PC-3 (cell line): ENCODE measurements at regions not wholly inside any gene's neighbourhood (a gene's known extent, or its start where the extent isn't known, plus 50 kb on each side); places are given as distances from the start of the nearest gene placed in this dataset.

ENCODE experiments used
- ATAC-seq: fragments of 200-7000 bp; cut with Tn5 transposase; 2 replicates; pipeline ENCODE4 v1.9.1; 2020; ENCODE audit warnings: mild to moderate bottlenecking, moderate library complexity
- BruUV-seq: library from RNA; stranded (reverse); fragments of 400-500 nt; replicated peaks from 2 replicates; lab custom pipeline; 2021; lab: Mats Ljungman, UMichigan
- CTCF ChIA-PET: fragments of 300-600 bp; sonication (Branson Sonifier 250); formaldehyde crosslinking; loops from one replicate; lab custom pipeline; 2022; ENCODE audit warnings: antibody characterized with exemption; lab: Charles Lee
- POLR2A ChIA-PET: fragments of 300-600 bp; sonication (Branson Sonifier 250); formaldehyde crosslinking; loops from one replicate; lab custom pipeline; 2022; ENCODE audit warnings: antibody characterized with exemption; ENCODE audit not compliant: unreplicated experiment; lab: Charles Lee
- DNase-seq: peaks from one replicate; pipeline ENCODE4 v3.0.0-alpha.2; 2015
- H2AFZ ChIP-seq: fragments of 300-600 bp; sonication (generic); 2 replicates; pipeline ENCODE4 v1.6.0; 2016; ENCODE audit warnings: antibody characterized with exemption, low read length
- H3F3A ChIP-seq: fragments of 300-600 bp; sonication (generic); one replicate; pipeline ENCODE4 v1.6.0; 2017; ENCODE audit warnings: antibody characterized with exemption, low read length, control low read depth, mild to moderate bottlenecking; ENCODE audit not compliant: unreplicated experiment
- H3K27ac ChIP-seq: fragments of 300-600 bp; sonication (generic); 2 replicates; pipeline ENCODE4 v1.5.1; 2016; ENCODE audit warnings: mild to moderate bottlenecking, low read length
- H3K27me3 ChIP-seq: fragments of 300-600 bp; sonication (generic); 2 replicates; pipeline ENCODE4 v1.6.1; 2016; ENCODE audit warnings: low read length, mixed read lengths
- H3K36me3 ChIP-seq: fragments of 300-600 bp; sonication (generic); 2 replicates; pipeline ENCODE4 v1.6.1; 2016; ENCODE audit warnings: low read depth, mixed run types, low read length, mixed read lengths
- H3K4me1 ChIP-seq: fragments of 300-600 bp; sonication (generic); 2 replicates; pipeline ENCODE4 v1.5.1; 2016; ENCODE audit warnings: low read length; ENCODE audit not compliant: insufficient read depth
- H3K4me2 ChIP-seq: fragments of 300-600 bp; sonication (generic); 2 replicates; pipeline ENCODE4 v1.6.0; 2016; ENCODE audit warnings: low read length
- H3K4me3 ChIP-seq: fragments of 300-600 bp; sonication (generic); 2 replicates; pipeline ENCODE4 v1.5.1; 2016; ENCODE audit warnings: mild to moderate bottlenecking, low read length, mixed read lengths
- H3K79me2 ChIP-seq: fragments of 300-600 bp; sonication (generic); 2 replicates; pipeline ENCODE4 v1.6.1; 2017; ENCODE audit warnings: low read length, mixed read lengths
- H3K9ac ChIP-seq: fragments of 300-600 bp; sonication (generic); 2 replicates; pipeline ENCODE4 v1.6.0; 2016; ENCODE audit warnings: mild to moderate bottlenecking, low read length
- H3K9me2 ChIP-seq: fragments of 300-600 bp; sonication (generic); replicated peaks from 2 replicates; pipeline ENCODE4 v1.6.1; 2016; ENCODE audit warnings: mixed run types, low read length, mixed read lengths
- H3K9me3 ChIP-seq: fragments of 300-600 bp; sonication (generic); 2 replicates; pipeline ENCODE4 v1.6.1; 2016; ENCODE audit warnings: low read length, mixed read lengths
- H4K20me1 ChIP-seq: fragments of 300-600 bp; sonication (generic); 2 replicates; pipeline ENCODE4 v1.6.1; 2016; ENCODE audit warnings: low read length, mixed read lengths
- CTCF ChIP-seq: fragments of 300-600 bp; sonication (generic); conservative IDR thresholded peaks from 2 replicates; pipeline ENCODE4 v1.5.1; 2017; ENCODE audit warnings: antibody characterized with exemption, low read depth, mild to moderate bottlenecking, low read length
- EZH2 ChIP-seq: fragments of 300-600 bp; sonication (generic); IDR thresholded peaks from one replicate; pipeline ENCODE4 v1.6.1; 2017; ENCODE audit warnings: antibody characterized with exemption, mild to moderate bottlenecking, low read length; ENCODE audit not compliant: unreplicated experiment
- EZH2phosphoT487 ChIP-seq: fragments of 300-600 bp; sonication (generic); IDR thresholded peaks from 2 replicates; pipeline ENCODE4 v1.6.1; 2018; ENCODE audit warnings: mild to moderate bottlenecking, antibody characterized with exemption, low read length, borderline replicate concordance
- intact Hi-C: fragments of 100-400 bp; cut with micrococcal nuclease; formaldehyde crosslinking; loops from 2 replicates; pipeline ENCODE4 v1.9.0; 2023

- no peaks in the 10 kb centered on the region for H3K27me3 ChIP-seq
- H3F3A ChIP-seq, result no peaks in the 10 kb centered on the region
- no peaks in the 10 kb centered on the region for H3K9me2 ChIP-seq
- no peaks in the 10 kb centered on the region for H4K20me1 ChIP-seq
- TF ChIP-seq EZH2 (no peak), CTCF (no peak), EZH2phosphoT487 (no peak)
- CTCF ChIA-PET, result no interaction called here
- no peak overlapping the region for H3K4me2 ChIP-seq
- no peaks in the 10 kb centered on the region for H3K36me3 ChIP-seq
- no TSS peak for BruUV-seq
- no peak overlapping the region for H3K4me3 ChIP-seq
- intact Hi-C loops, result no loop called here
- no peak for DNase-seq
- POLR2A ChIA-PET, result no interaction called here
- no peak overlapping the region for H2AFZ ChIP-seq
- no peak overlapping the region for H3K9ac ChIP-seq
- no peak overlapping the region for H3K27ac ChIP-seq
- no peaks in the 10 kb centered on the region for H3K79me2 ChIP-seq
- H3K4me1 ChIP-seq, result no peaks in the 10 kb centered on the region
- H3K9me3 ChIP-seq, result peaks cover 7% of the 10 kb centered on the region; the same call in 1 of the 2 replicates
- ATAC-seq, result no peak
Observed at GRCh38 chr7:118580743-118581382, 356.4 kb downstream of the ANKRD7 start.

- H4K20me1 ChIP-seq, result no peaks in the 10 kb centered on the region
- CTCF ChIA-PET, result interaction anchor here (0.7 kb wide), 1 partner anchor 252 kb away, joined by 4 read pairs; no protein-coding TSS in a partner anchor
- no peaks in the 10 kb centered on the region for H3K36me3 ChIP-seq
- POLR2A ChIA-PET, result no interaction called here
- no peaks in the 10 kb centered on the region for H3K9me2 ChIP-seq
- ATAC-seq (no peak), DNase-seq (no peak)
- intact Hi-C loops, result no loop called here
- no peak overlapping the region for H3K4me3 ChIP-seq
- no TSS peak for BruUV-seq
- H3K27ac ChIP-seq, result no peak overlapping the region
- H2AFZ ChIP-seq, result no peak overlapping the region
- no peaks in the 10 kb centered on the region for H3K4me1 ChIP-seq
- H3K79me2 ChIP-seq, result no peaks in the 10 kb centered on the region
- no peaks in the 10 kb centered on the region for H3K27me3 ChIP-seq
- H3K9me3 ChIP-seq, result peaks cover 7% of the 10 kb centered on the region; the same call in 1 of the 2 replicates
- no peaks in the 10 kb centered on the region for H3F3A ChIP-seq
- H3K9ac ChIP-seq, result no peak overlapping the region
- H3K4me2 ChIP-seq, result no peak overlapping the region
- TF ChIP-seq EZH2phosphoT487 (no peak), EZH2 (no peak), CTCF (no peak)
Observed at GRCh38 chr7:118583641-118584040, 359.1 kb downstream of the ANKRD7 start.

GRCh38 chr7:118586248-118586647 lies 361.7 kb downstream of the ANKRD7 start:
- Histone ChIP-seq H3K4me1 (no peaks in the 10 kb centered on the region), H3K4me3 (no peak overlapping the region), H2AFZ (no peak overlapping the region), H3K4me2 (no peak overlapping the region), H3K9ac (no peak overlapping the region), H3F3A (no peaks in the 10 kb centered on the region), H3K79me2 (no peaks in the 10 kb centered on the region), H3K9me3 (no peaks in the 10 kb centered on the region), H3K36me3 (no peaks in the 10 kb centered on the region), H4K20me1 (no peaks in the 10 kb centered on the region), H3K27me3 (no peaks in the 10 kb centered on the region), H3K27ac (no peak overlapping the region), H3K9me2 (no peaks in the 10 kb centered on the region)
- BruUV-seq, result no TSS peak
- DNase-seq (no peak), ATAC-seq (no peak)
- intact Hi-C loops, result no loop called here
- ChIA-PET POLR2A (no interaction called here), CTCF (no interaction called here)
- TF ChIP-seq EZH2phosphoT487 (no peak), CTCF (no peak), EZH2 (no peak)
